Muscle of leg (tissue), 3 donors: ENCODE measurements at regions not wholly inside any gene's neighbourhood (a gene's known extent, or its start where the extent isn't known, plus 50 kb on each side); places are given as distances from the start of the nearest gene placed in this dataset.

Experiments
- DNase-seq: peaks from one replicate; pipeline ENCODE4 v3.0.0; 2013
- H3K27ac ChIP-seq: one replicate; pipeline ENCODE4 v1.5.1; 2013; ENCODE audit warnings: mild to moderate bottlenecking, low read length, control low read depth
- H3K27me3 ChIP-seq: one replicate; pipeline ENCODE4 v1.6.1; 2013; ENCODE audit warnings: low read length; ENCODE audit not compliant: control insufficient read depth, insufficient read depth
- H3K36me3 ChIP-seq: one replicate; pipeline ENCODE4 v1.6.1; 2013; ENCODE audit warnings: low read length; ENCODE audit not compliant: control insufficient read depth, insufficient read depth
- H3K4me1 ChIP-seq: one replicate; pipeline ENCODE4 v1.6.1; 2013; ENCODE audit warnings: low read length; ENCODE audit not compliant: control insufficient read depth, insufficient read depth
- H3K4me3 ChIP-seq: one replicate; pipeline ENCODE4 v1.5.1; 2013; ENCODE audit warnings: low read length, control low read depth
- H3K9me3 ChIP-seq: replicated peaks from 2 replicates; pipeline ENCODE4 v1.6.1; 2013; ENCODE audit warnings: low read depth, low read length; ENCODE audit not compliant: control insufficient read depth
- WGBS: methylation state at CpG from one replicate; pipeline ENCODE4 v1.1.5; 2013; ENCODE audit warnings: missing lambda C conversion rate; ENCODE audit not compliant: insufficient coverage; 5-methylcytosine and 5-hydroxymethylcytosine counted together

- peaks cover 15% of the 10 kb centered on the region for H3K4me1 ChIP-seq
- H3K27ac ChIP-seq, result peak overlapping the region; percentile 62
- no peaks in the 10 kb centered on the region for H3K36me3 ChIP-seq
- no peak overlapping the region for H3K4me3 ChIP-seq
- DNase-seq, result peak; percentile 61
- H3K27me3 ChIP-seq, result no peaks in the 10 kb centered on the region
- H3K9me3 ChIP-seq, result no peaks in the 10 kb centered on the region
- no CpG with 5 or more reads among the region's 1 CpG for WGBS
Measured at GRCh38 chr3:150149651-150150051, 179.0 kb upstream of the PFN2 start.

GRCh38 chr3:150148227-150148626 is 177.5 kb upstream of the PFN2 start:
- H3K4me1 ChIP-seq, result peaks cover 15% of the 10 kb centered on the region
- H3K9me3 ChIP-seq, result no peaks in the 10 kb centered on the region
- peak overlapping the region; percentile 85 for H3K27ac ChIP-seq
- WGBS, result 87% methylated on average over 3 of the region's 5 CpGs
- H3K4me3 ChIP-seq, result no peak overlapping the region
- DNase-seq, result no peak
- no peaks in the 10 kb centered on the region for H3K27me3 ChIP-seq
- H3K36me3 ChIP-seq, result no peaks in the 10 kb centered on the region

DNA sequence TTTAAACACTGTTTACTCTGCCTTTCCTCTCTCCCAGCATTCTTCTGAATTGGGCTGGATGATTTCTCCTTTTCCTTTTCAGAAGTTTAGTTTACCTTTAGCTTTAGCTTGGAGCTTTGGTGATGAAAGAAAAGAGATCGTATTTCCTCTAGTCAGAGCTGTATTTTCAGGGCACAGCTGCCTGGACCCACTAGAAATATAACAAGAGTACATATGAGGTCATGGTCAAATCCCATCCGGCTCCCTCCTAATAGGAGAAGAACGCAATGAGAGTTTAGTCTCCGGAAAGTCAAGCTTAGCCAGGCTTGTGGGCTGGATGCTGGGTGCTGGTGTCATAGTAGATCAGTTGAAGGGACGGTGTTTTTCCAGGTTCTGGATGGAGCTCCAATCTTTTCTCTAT is 177.1 kb upstream of the PFN2 start:
- Histone ChIP-seq H3K9me3 (no peaks in the 10 kb centered on the region), H3K36me3 (no peaks in the 10 kb centered on the region), H3K4me3 (no peak overlapping the region), H3K4me1 (peaks cover 15% of the 10 kb centered on the region), H3K27ac (peak overlapping the region; percentile 85), H3K27me3 (no peaks in the 10 kb centered on the region)
- peak; percentile 59 for DNase-seq
- WGBS, result 60% methylated on average over 2 of the region's 5 CpGs

DNA sequence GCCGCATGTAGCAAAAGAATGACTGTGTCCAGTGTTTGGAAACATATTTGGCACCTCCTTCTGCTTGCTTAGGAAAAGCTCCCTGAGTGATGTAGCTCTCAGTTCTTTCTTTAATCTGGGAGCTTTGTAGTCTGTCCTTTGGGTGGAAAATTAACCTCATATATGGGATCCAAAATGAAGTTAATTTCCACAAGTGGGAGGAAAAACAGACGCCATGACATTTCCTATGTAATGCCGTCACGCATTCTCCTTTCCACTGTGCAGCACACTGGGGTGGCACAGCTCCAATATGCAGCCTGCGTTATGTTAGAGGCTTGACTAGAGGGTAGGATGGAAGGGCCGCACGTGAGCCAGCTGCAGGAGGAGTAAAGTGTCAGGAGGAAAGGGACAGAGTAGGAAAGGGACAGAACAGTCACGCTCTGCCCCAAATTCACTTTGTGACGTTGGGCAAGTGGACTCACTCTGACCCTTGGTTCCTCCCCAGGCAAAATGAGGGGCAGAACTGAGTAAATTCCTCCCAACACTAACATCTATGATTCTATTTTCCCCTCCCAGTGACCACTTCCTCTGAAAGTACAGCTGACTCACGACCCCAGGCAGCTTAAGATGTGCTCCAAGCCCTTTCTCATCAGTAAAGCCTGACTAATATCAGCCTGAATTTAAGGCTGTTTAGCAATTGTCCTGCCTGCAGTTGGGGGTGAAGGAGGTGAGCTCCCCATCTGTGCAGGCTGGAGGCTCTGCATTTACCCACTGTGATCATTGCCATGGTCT is 176.5 kb upstream of the PFN2 start:
- Histone ChIP-seq H3K27ac (peak overlapping the region; percentile 85), H3K27me3 (no peaks in the 10 kb centered on the region), H3K4me1 (peaks cover 15% of the 10 kb centered on the region), H3K4me3 (no peak overlapping the region), H3K9me3 (no peaks in the 10 kb centered on the region), H3K36me3 (no peaks in the 10 kb centered on the region)
- WGBS, result 49% methylated on average over 7 of the region's 10 CpGs
- peak; percentile 71 for DNase-seq

GRCh38 chr3:150145659-150146058 is 175.0 kb upstream of the PFN2 start:
- Histone ChIP-seq H3K9me3 (no peaks in the 10 kb centered on the region), H3K36me3 (no peaks in the 10 kb centered on the region), H3K4me1 (peaks cover 15% of the 10 kb centered on the region), H3K27me3 (no peaks in the 10 kb centered on the region), H3K4me3 (no peak overlapping the region), H3K27ac (no peak overlapping the region)
- WGBS, result 79% methylated on average over 2 of the region's 3 CpGs
- no peak for DNase-seq

GRCh38 chr3:150144191-150144708 is 173.6 kb upstream of the PFN2 start:
- WGBS, result 86% methylated on average over 6 of the region's 6 CpGs
- Histone ChIP-seq H3K27ac (no peak overlapping the region), H3K27me3 (no peaks in the 10 kb centered on the region), H3K4me1 (peaks cover 15% of the 10 kb centered on the region), H3K36me3 (no peaks in the 10 kb centered on the region), H3K4me3 (no peak overlapping the region), H3K9me3 (no peaks in the 10 kb centered on the region)
- DNase-seq, result no peak

GRCh38 chr3:150142936-150143335 is 172.2 kb upstream of the PFN2 start:
- Histone ChIP-seq H3K27me3 (no peaks in the 10 kb centered on the region), H3K9me3 (no peaks in the 10 kb centered on the region), H3K4me1 (peaks cover 12% of the 10 kb centered on the region), H3K36me3 (no peaks in the 10 kb centered on the region), H3K27ac (no peak overlapping the region), H3K4me3 (no peak overlapping the region)
- no peak for DNase-seq

GRCh38 chr3:150141790-150142326 is 171.2 kb upstream of the PFN2 start:
- H3K27me3 ChIP-seq, result no peaks in the 10 kb centered on the region
- no CpG with 5 or more reads among the region's 3 CpGs for WGBS
- H3K36me3 ChIP-seq, result no peaks in the 10 kb centered on the region
- no peaks in the 10 kb centered on the region for H3K9me3 ChIP-seq
- peaks cover 3% of the 10 kb centered on the region for H3K4me1 ChIP-seq
- H3K4me3 ChIP-seq, result no peak overlapping the region
- no peak overlapping the region for H3K27ac ChIP-seq
- DNase-seq, result no peak

DNA sequence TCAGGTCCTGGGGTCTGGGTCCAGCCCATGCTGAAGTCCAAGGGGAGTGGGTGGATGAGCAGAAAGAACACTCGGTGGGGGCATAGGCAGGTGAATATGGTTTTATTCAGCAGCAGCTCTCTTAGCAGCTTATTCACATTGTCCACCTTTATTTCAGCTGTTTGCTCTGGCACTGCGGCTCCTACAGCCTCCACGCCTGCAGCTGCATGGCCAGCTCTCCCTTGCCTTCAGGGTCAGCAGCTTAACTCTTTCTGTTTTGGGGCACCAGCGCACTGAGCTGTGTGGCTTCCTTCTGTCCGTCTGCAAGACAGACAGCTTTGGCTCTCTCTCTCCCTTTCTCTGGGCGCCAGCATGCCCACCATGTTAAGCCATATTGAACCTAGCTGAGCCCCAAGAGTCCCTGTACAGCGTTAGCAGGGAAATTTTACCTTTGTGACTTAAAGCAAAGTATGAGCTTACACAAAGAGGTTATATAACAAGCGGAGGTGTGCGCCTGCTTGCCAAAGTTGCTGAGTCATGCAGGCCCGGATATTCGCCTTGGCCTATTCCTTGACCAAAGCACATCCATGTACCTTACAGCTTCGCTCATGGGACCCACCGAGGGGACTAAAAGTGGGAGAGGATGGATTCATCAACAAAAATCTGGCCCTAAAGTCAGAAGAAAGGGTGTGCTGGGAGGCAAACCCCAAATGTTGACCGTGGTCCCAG is 170.1 kb upstream of the PFN2 start:
- Histone ChIP-seq H3K4me1 (peaks cover 2% of the 10 kb centered on the region), H3K27ac (no peak overlapping the region), H3K36me3 (no peaks in the 10 kb centered on the region), H3K4me3 (no peak overlapping the region), H3K27me3 (no peaks in the 10 kb centered on the region), H3K9me3 (no peaks in the 10 kb centered on the region)
- 91% methylated on average over 7 of the region's 14 CpGs for WGBS
- no peak for DNase-seq

GRCh38 chr3:150138824-150139223 is 168.1 kb upstream of the PFN2 start:
- H3K36me3 ChIP-seq, result no peaks in the 10 kb centered on the region
- no peak for DNase-seq
- WGBS, result 79% methylated on average over 3 of the region's 3 CpGs

More at GRCh38 chr3:150138824-150139223, 168.1 kb upstream of the PFN2 start:
- no peak overlapping the region for H3K4me3 ChIP-seq
- no peak overlapping the region for H3K27ac ChIP-seq
- H3K27me3 ChIP-seq, result no peaks in the 10 kb centered on the region
- H3K9me3 ChIP-seq, result no peaks in the 10 kb centered on the region
- no peaks in the 10 kb centered on the region for H3K4me1 ChIP-seq
